GM21825 (cell line): ENCODE measurements at regions not wholly inside any gene's neighbourhood (a gene's known extent, or its start where the extent isn't known, plus 50 kb on each side); places are given as distances from the start of the nearest gene placed in this dataset.

Experiments
- ATAC-seq: cut with Tn5 transposase; IDR thresholded peaks from one replicate; pipeline ENCODE4 v1.9.1; 2021; ENCODE audit warnings: mild to moderate bottlenecking, moderate library complexity; ENCODE audit not compliant: unreplicated experiment

GRCh38 chr20:11539450-11539849, 378.2 kb upstream of the BTBD3 start:
- ATAC-seq, result no peak

DNA sequence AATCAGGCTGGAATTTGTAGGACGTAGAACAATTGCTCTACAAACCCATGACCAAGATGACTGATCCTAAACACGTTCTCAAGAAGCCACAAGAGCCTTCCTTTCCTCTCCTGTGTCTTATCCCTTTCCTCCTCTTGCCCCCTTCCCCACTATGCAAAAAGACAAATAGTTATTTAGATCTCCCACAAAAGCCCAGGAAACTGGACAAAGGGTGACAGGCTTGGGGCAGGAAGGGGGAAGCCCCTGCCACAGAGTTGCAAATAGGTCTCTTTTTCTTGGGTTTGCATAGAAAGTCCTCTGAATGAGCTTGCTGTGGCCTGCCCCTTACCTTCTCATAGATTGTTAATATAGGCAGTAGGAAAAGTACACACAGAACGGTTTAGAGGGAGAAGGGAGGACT, 377.1 kb upstream of the BTBD3 start:
- ATAC-seq, result no peak

DNA sequence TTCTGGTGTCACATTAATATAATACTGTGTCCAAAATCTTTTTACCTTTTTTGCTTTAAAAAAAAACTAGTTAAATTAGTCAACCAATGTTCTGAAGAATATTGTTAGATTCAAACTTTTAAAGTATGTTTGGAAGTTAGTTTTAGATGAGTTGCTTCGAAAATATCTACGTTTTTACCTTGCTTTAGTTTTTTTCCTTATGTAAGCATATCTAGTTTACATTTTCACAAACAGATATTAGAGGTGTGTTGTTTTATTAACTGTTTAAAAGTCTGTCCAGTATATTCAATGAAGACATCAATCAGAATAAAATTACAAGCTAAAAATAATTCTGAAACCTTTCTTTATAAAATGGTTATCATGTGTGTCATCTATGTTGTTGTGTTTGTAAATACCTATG, 375.0 kb upstream of the BTBD3 start:
- ATAC-seq, result no peak

DNA sequence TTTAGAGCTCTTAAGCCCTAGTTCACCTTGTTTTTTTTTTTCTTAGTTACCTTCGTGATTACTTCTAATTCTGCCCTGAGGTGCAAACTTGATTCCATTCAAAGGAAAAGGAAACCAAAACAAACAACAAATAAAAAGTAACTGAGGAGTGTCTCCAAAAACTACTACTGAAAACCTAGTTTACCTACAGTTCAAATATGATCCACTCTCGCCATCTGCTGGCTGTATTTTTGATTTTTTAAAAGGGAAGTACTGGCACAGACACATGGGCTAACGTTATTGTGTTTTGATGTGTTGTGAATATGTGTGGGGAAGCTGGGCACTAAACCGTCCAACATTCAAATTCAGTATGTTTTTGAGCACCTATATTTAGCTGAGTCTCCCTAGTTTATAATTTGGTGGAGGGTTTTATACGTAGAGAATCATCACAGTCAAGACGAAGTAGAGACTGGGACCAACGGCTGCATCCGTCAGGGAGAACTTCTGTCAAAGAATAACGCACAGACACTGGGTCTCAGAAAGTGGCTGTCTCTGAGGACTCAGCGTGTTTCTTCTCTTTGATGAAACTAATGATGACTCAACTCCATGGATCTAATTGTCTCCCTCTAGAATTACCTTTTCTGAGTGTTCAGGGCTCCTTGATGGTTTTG, 373.5 kb upstream of the BTBD3 start:
- ATAC-seq, result no peak

GRCh38 chr20:11546939-11547338, 370.8 kb upstream of the BTBD3 start:
- ATAC-seq, result no peak

DNA sequence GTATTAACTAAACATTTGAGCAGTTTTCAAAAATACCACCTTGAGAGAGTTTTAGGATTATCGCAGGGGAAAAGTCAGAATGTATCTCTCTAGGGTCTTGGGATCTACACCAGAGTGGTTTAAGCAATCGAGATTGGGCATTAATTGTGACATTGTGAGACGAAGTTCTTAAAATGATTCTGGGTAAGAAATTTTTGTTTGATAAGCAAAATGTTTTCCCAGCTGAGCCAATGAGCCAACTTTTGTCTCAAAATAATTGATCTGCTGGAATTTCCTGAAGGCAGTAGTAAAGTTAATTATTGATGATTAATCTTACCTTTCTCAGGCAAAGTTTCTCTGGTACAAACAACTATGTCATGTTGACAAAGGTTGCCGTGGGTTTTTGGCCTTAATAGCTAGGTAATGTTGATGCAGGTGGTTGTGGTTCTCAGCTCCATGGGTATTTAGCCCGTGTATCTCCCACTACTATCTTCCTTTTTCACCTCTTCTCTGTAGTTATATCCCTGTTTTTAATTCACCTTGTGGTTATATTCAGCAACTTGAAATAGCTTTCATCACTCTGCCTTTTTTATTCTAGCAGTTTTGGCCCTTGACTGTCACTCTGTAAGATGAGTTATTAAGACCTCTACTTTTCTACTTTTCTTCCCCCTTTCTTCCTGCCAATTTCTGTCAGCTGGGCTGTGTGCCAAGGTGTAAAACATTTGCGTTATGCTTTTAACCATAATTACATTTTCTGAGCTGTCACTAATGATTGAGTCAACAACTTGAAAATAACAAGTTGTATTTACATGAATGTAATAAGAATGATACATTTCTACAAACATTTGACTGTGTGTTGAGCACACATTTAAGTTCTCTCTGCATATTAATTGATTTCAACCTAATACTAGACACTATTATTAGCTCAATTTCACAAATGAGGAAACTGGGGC, 368.3 kb upstream of the BTBD3 start:
- ATAC-seq, result no peak

GRCh38 chr20:11550657-11551338, 366.9 kb upstream of the BTBD3 start:
- no peak for ATAC-seq

GRCh38 chr20:11551479-11551878, 366.2 kb upstream of the BTBD3 start:
- no peak for ATAC-seq

GRCh38 chr20:11553603-11554002, 364.1 kb upstream of the BTBD3 start:
- no peak for ATAC-seq

DNA sequence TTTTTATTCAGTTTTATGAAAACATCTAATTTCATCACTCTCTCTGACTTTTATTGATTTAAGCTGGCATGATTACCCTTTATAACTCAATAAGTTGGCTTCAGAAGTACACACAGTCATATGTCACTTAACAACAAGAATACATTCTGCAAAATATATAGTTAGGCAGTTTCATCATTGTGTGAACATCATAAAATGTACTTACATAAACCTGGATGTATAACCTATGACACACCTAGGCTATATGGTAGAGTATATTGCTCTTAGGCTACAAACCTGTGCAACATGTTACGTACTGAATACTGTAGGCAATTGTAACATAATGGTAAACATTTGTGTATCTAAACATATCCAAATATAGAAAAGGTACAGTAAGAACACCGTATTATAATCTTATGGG, 362.2 kb upstream of the BTBD3 start:
- ATAC-seq, result no peak

DNA sequence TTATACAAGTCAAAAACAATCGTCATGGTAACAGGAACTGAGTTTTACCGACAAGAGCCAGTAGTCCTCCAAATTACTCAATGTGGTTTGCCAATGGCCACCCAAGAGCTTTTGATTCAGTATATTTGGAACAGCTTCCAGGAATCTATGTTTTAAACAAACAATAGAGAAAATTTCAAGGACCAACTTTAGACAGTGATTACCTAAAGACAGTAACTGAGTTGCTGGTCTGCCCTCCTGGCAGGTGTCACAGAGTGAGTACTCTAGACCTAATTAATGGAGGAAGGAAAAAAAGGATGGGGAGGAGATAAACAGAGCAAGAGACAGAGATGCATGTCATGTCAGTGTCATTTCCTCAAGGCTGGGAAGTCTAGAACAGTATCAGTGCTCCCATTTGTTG, 361.3 kb upstream of the BTBD3 start:
- no peak for ATAC-seq

GRCh38 chr20:11564491-11564890, 353.2 kb upstream of the BTBD3 start:
- no peak for ATAC-seq

DNA sequence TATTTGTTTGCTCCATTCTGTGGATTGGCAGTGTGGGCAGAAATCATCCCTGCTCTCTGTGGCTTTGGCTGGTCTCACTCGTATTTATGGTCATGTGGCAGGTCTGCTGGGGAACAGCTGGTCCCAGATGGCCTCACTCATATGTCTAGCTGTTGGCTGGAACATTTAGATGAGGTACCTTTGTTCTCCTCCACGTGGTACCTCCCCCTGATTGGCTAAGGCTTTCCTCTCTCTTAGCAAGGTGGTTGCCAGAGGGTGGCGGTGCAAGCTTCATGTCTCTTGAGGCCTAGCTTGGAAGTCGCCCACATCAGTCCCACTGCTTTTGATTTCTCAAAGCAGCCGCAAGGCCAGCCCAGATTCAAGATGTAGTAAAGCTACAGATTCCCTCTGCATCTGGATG, 348.5 kb upstream of the BTBD3 start:
- ATAC-seq, result no peak

DNA sequence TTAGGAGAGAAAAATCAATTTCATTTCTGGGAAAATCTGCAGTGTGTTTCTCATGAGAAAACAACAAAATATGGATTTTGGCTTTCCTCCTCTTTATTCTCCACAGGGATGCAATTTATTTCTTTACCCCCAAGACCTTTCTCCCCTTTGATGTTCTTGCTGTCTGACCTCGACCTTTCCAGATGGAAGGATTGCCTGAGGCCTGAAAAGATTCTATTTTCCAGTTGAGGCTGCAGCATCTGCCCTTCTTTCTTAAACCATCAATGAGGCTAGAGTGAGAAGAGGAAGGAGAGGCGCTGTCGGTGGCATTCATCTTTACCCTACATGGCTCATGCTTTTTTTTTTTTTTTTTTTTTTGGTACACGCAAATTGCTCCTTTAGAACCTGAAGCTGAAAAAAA, 344.2 kb upstream of the BTBD3 start:
- ATAC-seq, result no peak

DNA sequence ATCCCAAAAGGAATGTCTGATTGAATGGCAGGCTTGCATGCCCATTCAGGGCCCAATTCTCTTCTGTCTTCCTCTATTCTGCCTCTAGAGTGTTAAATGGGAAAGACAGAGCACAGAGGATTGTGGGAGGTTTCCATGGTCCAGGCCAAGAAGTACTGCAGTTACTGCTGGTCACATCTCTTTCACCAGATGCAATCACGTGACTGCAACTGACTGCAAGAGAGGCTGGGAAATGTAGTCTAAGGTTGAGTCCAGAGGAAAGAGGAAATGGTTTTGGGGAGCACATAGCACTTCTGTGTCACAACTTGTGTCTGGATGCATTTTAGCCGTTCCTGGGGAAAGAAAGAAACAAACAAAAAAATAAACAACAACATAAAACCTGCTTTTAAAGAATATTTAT, 336.4 kb upstream of the BTBD3 start:
- ATAC-seq, result no peak

DNA sequence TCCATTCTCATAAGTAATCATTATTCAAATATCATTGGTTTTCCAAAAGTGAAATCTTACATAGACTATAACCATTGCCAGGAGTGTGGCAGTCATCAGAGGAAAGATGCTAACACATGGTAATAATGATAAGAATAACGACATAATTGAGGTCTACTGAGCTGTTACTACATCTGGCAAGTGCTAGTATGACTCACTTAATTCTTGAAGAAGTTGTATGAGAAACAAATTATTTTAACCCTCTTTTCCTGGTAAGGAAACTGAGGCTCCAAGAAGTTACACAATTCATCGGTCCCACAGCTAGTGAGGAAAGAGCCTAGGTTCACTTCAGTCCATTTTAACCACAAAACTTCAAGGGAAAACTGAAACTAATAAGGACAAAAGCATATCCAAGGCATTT, 335.6 kb upstream of the BTBD3 start:
- no peak for ATAC-seq

- no peak for ATAC-seq
These were observed 331.8 kb upstream of the BTBD3 start for GRCh38 chr20:11585752-11586352.

DNA sequence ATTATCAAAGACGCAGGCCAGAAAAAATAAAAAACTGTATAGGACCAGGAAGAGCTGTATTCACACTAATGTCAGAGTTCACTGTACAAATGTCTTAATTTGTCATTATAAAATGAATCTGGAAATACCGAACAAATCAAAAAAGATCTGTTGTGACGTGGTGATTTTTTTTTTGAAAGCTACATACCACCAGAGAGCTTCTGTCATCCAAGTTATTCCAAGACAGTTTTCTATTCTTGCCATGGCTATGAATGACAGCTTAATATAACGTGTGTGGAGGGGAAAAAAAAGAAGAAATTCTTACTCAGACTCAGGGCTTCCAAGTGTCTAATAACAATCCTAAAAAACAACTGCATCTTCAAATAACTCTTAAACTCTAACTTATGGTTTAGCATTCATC, 328.8 kb upstream of the BTBD3 start:
- no peak for ATAC-seq

GRCh38 chr20:11591965-11592364, 325.7 kb upstream of the BTBD3 start:
- ATAC-seq, result no peak

DNA sequence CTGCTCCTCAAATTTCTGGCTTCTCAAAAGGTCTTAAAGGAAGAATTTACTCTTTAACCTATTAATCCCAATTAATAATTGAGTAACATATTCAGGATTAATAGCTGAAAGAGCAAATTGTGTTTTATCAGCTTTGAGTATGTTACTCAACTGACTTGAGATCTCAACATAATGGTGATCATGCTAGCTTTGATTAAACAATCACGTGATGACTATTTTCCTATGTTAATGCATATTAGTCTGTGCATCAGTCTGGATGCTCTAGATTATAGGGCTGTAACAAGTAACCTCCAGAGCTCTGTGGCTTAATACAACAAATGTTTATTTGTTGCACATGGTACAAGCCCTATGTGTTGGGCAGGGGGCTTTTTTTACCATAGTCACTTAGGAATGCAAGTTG, 313.4 kb upstream of the BTBD3 start:
- no peak for ATAC-seq

GRCh38 chr20:11607047-11607446, 310.6 kb upstream of the BTBD3 start:
- ATAC-seq, result no peak
